Ishikawa (cell line): ENCODE measurements at regions not wholly inside any gene's neighbourhood (a gene's known extent, or its start where the extent isn't known, plus 50 kb on each side); places are given as distances from the start of the nearest gene placed in this dataset.

Experiments used
- NFIC ChIP-seq: IDR thresholded peaks from 2 replicates; pipeline ENCODE4 v1.6.1; 2012
- REST ChIP-seq: IDR thresholded peaks from 2 replicates; pipeline ENCODE4 v1.6.1; 2012; ENCODE audit warnings: low read depth, mild to moderate bottlenecking
- USF1 ChIP-seq: IDR thresholded peaks from 2 replicates; pipeline ENCODE4 v1.6.1; 2012
- TF ChIP-seq, protein P1 (sequence below): IDR thresholded peaks from 2 replicates; pipeline ENCODE4 v1.6.1; 2012

DNA sequence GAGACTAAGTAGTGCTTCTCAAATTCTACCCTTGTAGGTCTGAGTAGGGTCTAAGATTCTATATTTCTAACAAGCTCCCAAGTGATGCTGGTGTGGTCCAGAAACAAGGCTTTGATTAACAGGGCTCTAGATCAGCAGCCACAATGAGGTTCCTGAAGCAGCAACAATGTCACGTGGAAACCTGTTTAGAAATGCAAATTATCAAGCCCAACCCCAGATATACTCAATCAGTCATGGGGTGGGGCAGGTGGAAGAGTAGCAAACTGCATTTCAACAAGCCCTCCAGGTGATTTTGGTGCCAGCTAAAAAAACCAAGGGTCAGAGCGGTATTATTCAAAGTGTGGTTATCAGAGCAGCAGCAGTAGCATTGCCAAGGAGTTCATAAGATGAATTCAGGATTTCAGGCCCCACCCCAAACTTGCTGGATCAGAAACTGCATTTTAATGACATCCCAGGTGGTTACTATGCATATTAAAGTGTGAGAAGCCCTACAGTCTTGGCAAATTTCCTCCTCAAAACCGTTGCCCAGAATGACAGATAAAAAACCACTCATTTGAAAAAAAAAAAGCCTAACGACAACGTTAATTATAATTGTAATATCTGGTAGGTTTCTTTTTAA is 199.2 kb downstream of the AHR start:
- TF ChIP-seq USF1 (no peak), NFIC (no peak), REST (no peak)
- TF ChIP-seq, protein P1, sequence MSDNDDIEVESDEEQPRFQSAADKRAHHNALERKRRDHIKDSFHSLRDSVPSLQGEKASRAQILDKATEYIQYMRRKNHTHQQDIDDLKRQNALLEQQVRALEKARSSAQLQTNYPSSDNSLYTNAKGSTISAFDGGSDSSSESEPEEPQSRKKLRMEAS = no peak
